ENCODE measurements at regions not wholly inside any gene's neighbourhood (a gene's known extent, or its start where the extent isn't known, plus 50 kb on each side); places are given as distances from the start of the nearest gene placed in this dataset.

DNA sequence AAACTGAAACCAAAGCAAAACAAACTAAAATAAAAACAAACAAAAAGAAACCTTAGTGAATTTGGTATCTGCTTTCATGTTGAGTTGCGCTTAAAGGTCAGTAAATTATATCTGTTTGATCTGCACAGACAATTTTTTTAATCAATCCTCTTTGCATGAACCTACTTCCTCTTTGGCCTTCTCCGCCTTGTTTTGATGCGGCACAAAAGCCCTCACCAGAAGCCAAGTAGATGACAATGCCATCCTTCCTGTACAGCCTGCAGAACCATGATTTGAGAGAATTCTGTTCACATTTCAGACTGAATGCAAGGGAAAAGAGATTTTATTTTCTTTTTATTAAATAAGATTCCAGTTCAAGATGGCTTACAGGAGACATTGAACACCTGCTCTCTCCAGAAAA is 473.6 kb upstream of the FTMT start:
- 69 to 78% methylated on average over 2 to 3 of the region's 3 CpGs for WGBS, 2 donors (ENCODE audit: low coverage in 1 of 2)
- no peak for TF ChIP-seq EP300 (IDR thresholded peaks at IDR 0.05)
- TF ChIP-seq POLR2AphosphoS5 (IDR thresholded peaks at IDR 0.05): no peak
- TF ChIP-seq CTCF (IDR thresholded peaks at IDR 0.05): no peak
- TF ChIP-seq POLR2A (IDR thresholded peaks at IDR 0.05): no peak
- no peak overlapping the region for H3K4me3 ChIP-seq
- H3K27ac ChIP-seq: no peak overlapping the region
- H3K27me3 ChIP-seq: no peaks in the 10 kb centered on the region
- H3K4me1 ChIP-seq: no peaks in the 10 kb centered on the region
- no peak for ATAC-seq
- H3K9me3 ChIP-seq: no peaks in the 10 kb centered on the region
- no peaks in the 10 kb centered on the region for H3K36me3 ChIP-seq

DNA sequence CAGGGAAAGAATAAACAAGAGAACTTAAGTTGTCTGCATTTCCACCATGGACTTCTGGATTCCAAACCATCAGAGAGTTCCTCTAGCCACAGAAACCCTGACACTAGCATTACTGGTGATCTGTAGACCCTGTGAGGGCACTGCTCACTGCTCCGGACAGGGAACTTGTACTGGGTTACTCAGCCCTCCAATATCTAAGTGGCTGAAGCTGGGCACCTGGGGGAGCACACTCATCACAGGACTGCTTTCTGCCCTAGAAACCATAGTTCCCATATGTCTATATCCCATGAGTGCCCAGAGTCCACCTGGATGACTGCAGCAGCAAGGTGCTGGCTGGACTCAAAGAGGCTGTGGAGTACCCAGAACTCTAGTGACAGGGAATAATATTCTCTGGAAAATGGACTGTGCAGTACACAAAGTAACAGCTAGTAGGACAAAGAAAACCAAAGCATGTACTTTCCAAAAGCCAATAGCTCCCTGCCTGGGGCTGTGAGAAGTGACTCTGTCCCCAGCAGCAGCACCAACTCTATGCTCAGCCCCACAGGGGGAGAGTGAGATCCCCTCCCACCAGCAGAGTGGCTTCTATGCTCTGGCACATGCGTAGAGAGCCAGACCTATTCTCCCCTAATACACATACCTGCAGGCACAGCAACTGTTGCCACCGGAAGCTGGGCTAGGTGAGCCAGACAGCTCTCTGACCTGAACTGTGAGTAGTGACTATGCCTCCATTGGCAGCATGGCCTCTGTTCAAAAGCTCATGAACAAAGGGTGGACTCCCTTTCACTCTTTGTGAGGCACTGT is 472.9 kb upstream of the FTMT start:
- 100% methylated on average over 1 of the region's 3 CpGs; no CpG with 5 or more reads in 1 of the 2 donors for WGBS, 2 donors (ENCODE audit: low coverage in 1 of 2)
- no peaks in the 10 kb centered on the region for H3K9me3 ChIP-seq
- H3K27me3 ChIP-seq: no peaks in the 10 kb centered on the region
- no peak overlapping the region for H3K27ac ChIP-seq
- H3K36me3 ChIP-seq: no peaks in the 10 kb centered on the region
- no peak overlapping the region for H3K4me3 ChIP-seq
- H3K4me1 ChIP-seq: no peaks in the 10 kb centered on the region
- ATAC-seq: no peak
- TF ChIP-seq CTCF (IDR thresholded peaks at IDR 0.05): no peak
- no peak for TF ChIP-seq POLR2A (IDR thresholded peaks at IDR 0.05)
- TF ChIP-seq EP300 (IDR thresholded peaks at IDR 0.05): no peak
- TF ChIP-seq POLR2AphosphoS5 (IDR thresholded peaks at IDR 0.05): no peak

GRCh38 chr5:121380066-121380465 is 471.6 kb upstream of the FTMT start:
- Histone ChIP-seq H3K4me3 (no peak overlapping the region), H3K36me3 (no peaks in the 10 kb centered on the region), H3K4me1 (no peaks in the 10 kb centered on the region), H3K27ac (no peak overlapping the region), H3K27me3 (no peaks in the 10 kb centered on the region), H3K9me3 (no peaks in the 10 kb centered on the region)
- WGBS, 2 donors (ENCODE audit: low coverage in 1 of 2): 49 to 77% methylated on average over 2 of the region's 2 CpGs
- no peak for ATAC-seq
- TF ChIP-seq EP300 (IDR thresholded peaks at IDR 0.05) (no peak), POLR2AphosphoS5 (IDR thresholded peaks at IDR 0.05) (no peak), CTCF (IDR thresholded peaks at IDR 0.05) (no peak), POLR2A (IDR thresholded peaks at IDR 0.05) (no peak)

GRCh38 chr5:121384359-121384758 is 467.3 kb upstream of the FTMT start:
- ATAC-seq: no peak
- Histone ChIP-seq H3K27me3 (no peaks in the 10 kb centered on the region), H3K36me3 (no peaks in the 10 kb centered on the region), H3K27ac (no peak overlapping the region), H3K9me3 (no peaks in the 10 kb centered on the region), H3K4me1 (no peaks in the 10 kb centered on the region), H3K4me3 (no peak overlapping the region)
- TF ChIP-seq CTCF (IDR thresholded peaks at IDR 0.05) (no peak), POLR2AphosphoS5 (IDR thresholded peaks at IDR 0.05) (no peak), EP300 (IDR thresholded peaks at IDR 0.05) (no peak), POLR2A (IDR thresholded peaks at IDR 0.05) (no peak)
- 82 to 100% methylated on average over 1 to 4 of the region's 5 CpGs for WGBS, 2 donors (ENCODE audit: low coverage in 1 of 2)

GRCh38 chr5:121386334-121386733 is 465.3 kb upstream of the FTMT start:
- no peak overlapping the region for H3K4me3 ChIP-seq
- ATAC-seq: no peak
- H3K9me3 ChIP-seq: no peaks in the 10 kb centered on the region
- no peak for TF ChIP-seq POLR2A (IDR thresholded peaks at IDR 0.05)
- TF ChIP-seq CTCF (IDR thresholded peaks at IDR 0.05): no peak
- no peak for TF ChIP-seq POLR2AphosphoS5 (IDR thresholded peaks at IDR 0.05)
- TF ChIP-seq EP300 (IDR thresholded peaks at IDR 0.05): no peak
- WGBS, 2 donors (ENCODE audit: low coverage in 1 of 2): 29 to 64% methylated on average over 2 of the region's 2 CpGs
- no peaks in the 10 kb centered on the region for H3K36me3 ChIP-seq
- H3K27me3 ChIP-seq: no peaks in the 10 kb centered on the region
- H3K4me1 ChIP-seq: no peaks in the 10 kb centered on the region
- no peak overlapping the region for H3K27ac ChIP-seq
